IPS-18c (cell line): ENCODE measurements at regions not wholly inside any gene's neighbourhood (a gene's known extent, or its start where the extent isn't known, plus 50 kb on each side); places are given as distances from the start of the nearest gene placed in this dataset.
A peak's percentile ranks its signal among the peaks of the same experiment; 100 is the strongest.

ENCODE experiments used
- H3K4me3 ChIP-seq: 2 replicates; pipeline ENCODE4 v1.7.0; 2013; ENCODE audit warnings: low read depth, mild to moderate bottlenecking, low read length, moderate library complexity; ENCODE audit not compliant: insufficient read depth
- H3K9me3 ChIP-seq: one replicate; pipeline ENCODE4 v1.6.1; 2013; ENCODE audit warnings: mild to moderate bottlenecking, low read length, moderate library complexity; ENCODE audit not compliant: control insufficient read depth, insufficient read depth

- peak overlapping the region; percentile 9; the same call in 1 of the 2 replicates for H3K4me3 ChIP-seq
- no peaks in the 10 kb centered on the region for H3K9me3 ChIP-seq
Observed at GRCh38 chr17:77315551-77316190, 174.9 kb downstream of the SEC14L1 start.

- Histone ChIP-seq H3K9me3 (no peaks in the 10 kb centered on the region), H3K4me3 (no peak overlapping the region)
Observed at GRCh38 chr17:77316191-77316641, 175.4 kb downstream of the SEC14L1 start.

- no peak overlapping the region for H3K4me3 ChIP-seq
Observed at GRCh38 chr17:77316651-77317050, 175.9 kb downstream of the SEC14L1 start.

GRCh38 chr17:77317091-77317750 lies 176.5 kb downstream of the SEC14L1 start:
- Histone ChIP-seq H3K9me3 (no peaks in the 10 kb centered on the region), H3K4me3 (no peak overlapping the region)

More at GRCh38 chr17:77316651-77317050, 175.9 kb downstream of the SEC14L1 start:
- H3K9me3 ChIP-seq = no peaks in the 10 kb centered on the region

- Histone ChIP-seq H3K9me3 (no peaks in the 10 kb centered on the region), H3K4me3 (no peak overlapping the region)
Observed at GRCh38 chr17:77318021-77318420, 177.3 kb downstream of the SEC14L1 start.

GRCh38 chr17:77318491-77319210 lies 177.9 kb downstream of the SEC14L1 start:
- Histone ChIP-seq H3K9me3 (no peaks in the 10 kb centered on the region), H3K4me3 (no peak overlapping the region)

GRCh38 chr17:77319211-77320043 lies 178.7 kb downstream of the SEC14L1 start:
- peak overlapping the region; percentile 15; the same call in 1 of the 2 replicates for H3K4me3 ChIP-seq

GRCh38 chr17:77320044-77320440 lies 179.3 kb downstream of the SEC14L1 start:
- no peaks in the 10 kb centered on the region for H3K9me3 ChIP-seq
- no peak overlapping the region for H3K4me3 ChIP-seq

More at GRCh38 chr17:77319211-77320043, 178.7 kb downstream of the SEC14L1 start:
- no peaks in the 10 kb centered on the region for H3K9me3 ChIP-seq

GRCh38 chr17:77320485-77321256 lies 179.9 kb downstream of the SEC14L1 start:
- H3K4me3 ChIP-seq = no peak overlapping the region; the same call in 1 of the 2 replicates
- no peaks in the 10 kb centered on the region for H3K9me3 ChIP-seq

- Histone ChIP-seq H3K4me3 (no peak overlapping the region), H3K9me3 (no peaks in the 10 kb centered on the region)
Observed at GRCh38 chr17:77321649-77322513, 181.1 kb downstream of the SEC14L1 start.

GRCh38 chr17:77322514-77323412 lies 182.0 kb downstream of the SEC14L1 start:
- H3K4me3 ChIP-seq = no peak overlapping the region

GRCh38 chr17:77323413-77324171 lies 182.8 kb downstream of the SEC14L1 start:
- Histone ChIP-seq H3K9me3 (no peaks in the 10 kb centered on the region), H3K4me3 (no peak overlapping the region)

More at GRCh38 chr17:77322514-77323412, 182.0 kb downstream of the SEC14L1 start:
- H3K9me3 ChIP-seq = no peaks in the 10 kb centered on the region

GRCh38 chr17:77324227-77324626 lies 183.5 kb downstream of the SEC14L1 start:
- H3K9me3 ChIP-seq = no peaks in the 10 kb centered on the region
- H3K4me3 ChIP-seq = no peak overlapping the region

GRCh38 chr17:77325577-77326075 lies 184.9 kb downstream of the SEC14L1 start:
- Histone ChIP-seq H3K9me3 (no peaks in the 10 kb centered on the region), H3K4me3 (no peak overlapping the region)
